GM20000 (cell line): ENCODE measurements at regions not wholly inside any gene's neighbourhood (a gene's known extent, or its start where the extent isn't known, plus 50 kb on each side); places are given as distances from the start of the nearest gene placed in this dataset.

Experiments
- DNase-seq: peaks from one replicate; pipeline ENCODE4 v3.0.0; 2012; ENCODE audit warnings: low spot score
- CTCF ChIP-seq: IDR thresholded peaks from 2 replicates; pipeline ENCODE4 v1.5.1; 2012; ENCODE audit warnings: mild to moderate bottlenecking, control low read depth; ENCODE audit errors: extremely low read depth, missing control alignments

GRCh38 chr4:65069177-65069576, 601.1 kb downstream of the EPHA5 start:
- no peak for TF ChIP-seq CTCF
- no peak for DNase-seq

DNA sequence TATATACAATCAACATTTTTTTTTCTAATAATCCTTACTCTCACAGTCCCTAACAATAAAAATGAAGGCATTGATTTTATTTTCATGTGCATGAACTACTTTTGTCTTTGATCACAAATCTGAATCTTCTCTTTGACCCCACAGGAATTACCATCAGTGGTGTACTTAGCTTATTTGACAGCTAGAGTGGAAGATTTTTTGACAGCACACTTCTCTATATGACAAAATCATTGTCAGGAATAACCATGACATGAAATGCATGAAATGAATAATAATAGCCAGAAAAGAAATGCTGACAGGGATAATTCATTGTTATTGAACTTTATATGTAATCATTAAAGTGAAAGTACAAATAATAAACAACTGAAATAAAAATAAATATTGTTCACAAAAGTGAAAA, 604.2 kb downstream of the EPHA5 start:
- no peak for DNase-seq
- TF ChIP-seq CTCF: no peak

DNA sequence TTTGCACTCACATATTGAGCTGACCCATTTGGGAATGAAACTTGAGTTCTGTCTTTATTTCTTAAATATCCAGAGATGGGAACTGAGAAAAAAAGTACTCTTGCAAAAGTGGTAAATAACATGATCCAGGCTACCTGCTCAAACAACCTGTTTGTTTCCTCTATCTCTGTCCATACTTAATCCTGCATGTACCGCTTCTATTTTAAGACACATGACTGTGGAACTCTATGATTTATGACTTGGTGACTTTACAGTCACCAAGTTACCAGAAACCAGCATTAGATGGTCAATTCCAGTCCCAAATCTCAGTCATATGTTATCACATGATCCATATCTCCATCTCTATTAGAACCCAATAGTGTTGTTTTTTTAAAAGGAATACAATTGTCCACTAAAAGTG, 606.7 kb downstream of the EPHA5 start:
- no peak for DNase-seq
- no peak for TF ChIP-seq CTCF

GRCh38 chr4:65050786-65051185, 619.5 kb downstream of the EPHA5 start:
- no peak for DNase-seq
- no peak for TF ChIP-seq CTCF

DNA sequence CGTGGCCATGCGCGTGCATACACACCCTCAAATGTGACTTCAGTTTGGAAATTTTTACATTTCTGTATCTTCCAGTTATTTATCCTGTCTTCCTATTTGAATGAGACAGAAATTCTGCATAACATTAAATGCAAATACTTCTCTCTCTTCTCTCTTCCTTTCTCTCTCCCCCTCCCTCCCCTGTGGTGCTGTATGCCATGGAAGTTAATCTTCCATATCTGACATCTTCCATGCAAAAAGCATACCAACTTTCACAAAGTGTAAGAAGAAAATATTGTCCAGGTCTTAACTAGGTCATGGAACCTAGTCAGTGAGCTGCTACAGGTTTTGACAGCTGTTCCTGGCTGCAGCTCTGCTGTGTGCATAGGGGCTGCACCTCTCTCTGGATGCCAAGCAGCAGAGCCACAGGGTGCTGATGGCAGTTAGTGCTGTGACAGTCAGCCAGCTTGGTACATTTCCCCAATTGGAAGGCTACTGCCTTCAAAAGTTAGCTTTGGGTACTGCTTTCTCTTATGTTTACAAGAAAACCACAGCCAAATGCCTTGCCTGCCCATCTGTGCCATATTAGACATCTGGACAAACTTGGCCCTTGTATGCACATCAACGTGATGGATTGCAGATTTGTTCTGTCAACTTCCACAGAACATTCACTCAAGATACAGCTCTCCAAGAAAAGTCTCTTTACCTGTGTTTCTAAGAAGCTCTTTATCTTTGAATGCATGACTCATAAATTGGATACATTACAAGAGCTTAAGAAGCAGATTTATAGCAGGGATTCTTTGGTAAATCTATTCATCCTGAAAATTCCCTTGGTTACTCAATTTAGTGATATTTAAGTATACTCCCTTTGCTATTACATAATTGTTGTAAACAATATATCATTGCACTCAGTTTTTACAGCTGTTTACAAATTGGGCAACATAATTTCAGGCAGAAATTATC, 623.8 kb downstream of the EPHA5 start:
- TF ChIP-seq CTCF: no peak
- DNase-seq: no peak

- TF ChIP-seq CTCF: no peak
- DNase-seq: no peak
These were observed 624.6 kb upstream of the TECRL start for GRCh38 chr4:65033899-65034298.

DNA sequence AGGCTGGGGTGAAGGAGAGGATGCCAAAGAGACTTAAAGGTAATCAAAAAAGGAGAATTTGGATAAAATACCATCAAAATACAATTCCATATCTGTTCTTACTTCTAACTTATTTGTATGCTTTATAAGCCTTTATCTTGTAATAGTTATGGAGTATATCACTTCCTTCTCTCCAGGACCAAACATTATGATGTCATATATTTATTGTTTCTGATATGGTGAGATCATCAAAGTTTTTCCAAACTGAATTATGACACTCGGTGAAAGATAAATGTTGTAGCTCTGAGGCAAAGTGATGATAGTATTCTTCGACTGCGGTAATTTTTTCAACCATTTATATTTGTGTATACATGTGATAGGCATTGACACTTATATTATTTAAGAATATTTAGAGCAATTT, 619.3 kb upstream of the TECRL start:
- no peak for DNase-seq
- no peak for TF ChIP-seq CTCF
